ENCODE measurements at regions not wholly inside any gene's neighbourhood (a gene's known extent, or its start where the extent isn't known, plus 50 kb on each side); places are given as distances from the start of the nearest gene placed in this dataset.

DNA sequence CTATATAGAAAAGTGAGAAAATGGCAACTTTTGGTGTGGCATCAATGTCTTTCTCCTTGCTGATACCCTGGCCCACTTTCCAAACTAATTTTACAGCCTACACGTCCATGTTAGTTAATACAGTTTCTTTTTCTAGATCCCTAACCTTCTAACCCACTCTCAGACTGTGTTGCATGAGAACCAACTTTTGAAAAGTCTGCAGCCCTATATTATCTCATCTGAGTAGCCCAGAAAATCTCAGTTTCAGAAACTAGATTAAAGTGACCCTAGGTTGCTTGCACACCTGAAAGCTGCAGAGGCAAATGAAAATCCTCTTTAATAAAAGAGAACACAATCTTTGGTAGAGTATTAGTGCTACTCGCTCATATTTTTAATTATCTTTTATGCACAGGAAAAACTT lies 371.6 kb upstream of the EMCN start:
- Histone ChIP-seq H3K4me3 (no peak overlapping the region), H3K27me3 (no peaks in the 10 kb centered on the region), H3K9me3 (peaks cover 0 to 38% of the 10 kb centered on the region in 2 donors), H3K36me3 (no peaks in the 10 kb centered on the region), H3K27ac (no peak overlapping the region), H3K4me1 (no peaks in the 10 kb centered on the region)
- TF ChIP-seq POLR2A (IDR thresholded peaks at IDR 0.05) (no peak), POLR2AphosphoS5 (IDR thresholded peaks at IDR 0.05) (no peak)
- TF ChIP-seq, protein P1, sequence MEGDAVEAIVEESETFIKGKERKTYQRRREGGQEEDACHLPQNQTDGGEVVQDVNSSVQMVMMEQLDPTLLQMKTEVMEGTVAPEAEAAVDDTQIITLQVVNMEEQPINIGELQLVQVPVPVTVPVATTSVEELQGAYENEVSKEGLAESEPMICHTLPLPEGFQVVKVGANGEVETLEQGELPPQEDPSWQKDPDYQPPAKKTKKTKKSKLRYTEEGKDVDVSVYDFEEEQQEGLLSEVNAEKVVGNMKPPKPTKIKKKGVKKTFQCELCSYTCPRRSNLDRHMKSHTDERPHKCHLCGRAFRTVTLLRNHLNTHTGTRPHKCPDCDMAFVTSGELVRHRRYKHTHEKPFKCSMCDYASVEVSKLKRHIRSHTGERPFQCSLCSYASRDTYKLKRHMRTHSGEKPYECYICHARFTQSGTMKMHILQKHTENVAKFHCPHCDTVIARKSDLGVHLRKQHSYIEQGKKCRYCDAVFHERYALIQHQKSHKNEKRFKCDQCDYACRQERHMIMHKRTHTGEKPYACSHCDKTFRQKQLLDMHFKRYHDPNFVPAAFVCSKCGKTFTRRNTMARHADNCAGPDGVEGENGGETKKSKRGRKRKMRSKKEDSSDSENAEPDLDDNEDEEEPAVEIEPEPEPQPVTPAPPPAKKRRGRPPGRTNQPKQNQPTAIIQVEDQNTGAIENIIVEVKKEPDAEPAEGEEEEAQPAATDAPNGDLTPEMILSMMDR (IDR thresholded peaks at IDR 0.05) = no peak
- DNase-seq (ENCODE audit: low spot score in 2 of 2) = no peak
- intact Hi-C loops (cut with DNase I; ENCODE audit: low total_unique reads) = no loop called here

DNA sequence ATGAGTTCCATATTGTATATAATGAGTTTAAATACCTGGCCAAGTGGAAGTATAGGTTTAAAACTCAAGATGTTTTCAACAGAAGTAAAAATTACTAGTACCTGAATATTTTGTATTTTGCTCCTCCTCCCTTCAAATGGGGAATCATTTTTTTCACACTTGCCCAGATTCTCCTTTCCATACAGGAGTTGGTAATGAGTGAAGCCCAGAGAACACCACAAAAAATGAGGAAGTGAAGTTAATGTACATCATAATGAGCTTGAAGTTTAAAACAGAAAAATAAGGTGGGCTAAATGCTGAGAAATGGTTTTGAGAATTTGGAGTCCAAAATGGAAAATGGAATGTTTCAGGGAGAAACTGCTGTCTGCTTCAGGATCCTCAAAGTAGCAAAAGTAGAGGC lies 364.8 kb upstream of the EMCN start:
- peaks cover 0 to 25% of the 10 kb centered on the region in 2 donors for H3K9me3 ChIP-seq
- no peaks in the 10 kb centered on the region for H3K36me3 ChIP-seq
- no peak for DNase-seq (ENCODE audit: low spot score in 2 of 2)
- TF ChIP-seq, protein P1 (IDR thresholded peaks at IDR 0.05) = no peak
- no peak overlapping the region for H3K4me3 ChIP-seq
- no peaks in the 10 kb centered on the region for H3K27me3 ChIP-seq
- no peaks in the 10 kb centered on the region for H3K4me1 ChIP-seq
- H3K27ac ChIP-seq = no peak overlapping the region
- intact Hi-C loops (cut with DNase I; ENCODE audit: low total_unique reads) = no loop called here

DNA sequence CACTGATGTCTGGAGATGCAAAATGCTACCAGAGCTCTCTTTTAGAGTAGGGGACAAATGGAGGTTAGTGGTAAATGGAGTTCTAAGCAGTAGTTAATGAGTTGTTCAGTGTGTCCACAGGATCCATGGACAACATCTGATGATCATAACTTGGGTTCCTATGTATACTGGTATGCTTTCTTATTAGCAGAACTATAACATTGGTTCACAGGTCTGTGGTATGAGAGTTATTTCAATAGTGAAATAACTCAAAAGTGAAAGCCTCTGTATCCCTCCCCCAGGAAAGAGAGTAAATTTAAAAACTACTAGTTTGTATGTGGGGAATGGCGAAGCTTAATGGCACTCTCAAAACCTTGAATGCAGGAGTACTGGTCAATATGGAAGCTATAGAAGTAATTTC lies 363.5 kb upstream of the EMCN start:
- Histone ChIP-seq H3K4me3 (no peak overlapping the region), H3K27me3 (no peaks in the 10 kb centered on the region), H3K9me3 (peaks cover 0 to 12% of the 10 kb centered on the region in 2 donors), H3K27ac (no peak overlapping the region), H3K4me1 (no peaks in the 10 kb centered on the region), H3K36me3 (no peaks in the 10 kb centered on the region)
- intact Hi-C loops (cut with DNase I; ENCODE audit: low total_unique reads) = no loop called here
- DNase-seq (ENCODE audit: low spot score in 2 of 2) = no peak
- TF ChIP-seq, protein P1 (IDR thresholded peaks at IDR 0.05) = no peak
- TF ChIP-seq POLR2AphosphoS5 (IDR thresholded peaks at IDR 0.05) (no peak), POLR2A (IDR thresholded peaks at IDR 0.05) (no peak)

DNA sequence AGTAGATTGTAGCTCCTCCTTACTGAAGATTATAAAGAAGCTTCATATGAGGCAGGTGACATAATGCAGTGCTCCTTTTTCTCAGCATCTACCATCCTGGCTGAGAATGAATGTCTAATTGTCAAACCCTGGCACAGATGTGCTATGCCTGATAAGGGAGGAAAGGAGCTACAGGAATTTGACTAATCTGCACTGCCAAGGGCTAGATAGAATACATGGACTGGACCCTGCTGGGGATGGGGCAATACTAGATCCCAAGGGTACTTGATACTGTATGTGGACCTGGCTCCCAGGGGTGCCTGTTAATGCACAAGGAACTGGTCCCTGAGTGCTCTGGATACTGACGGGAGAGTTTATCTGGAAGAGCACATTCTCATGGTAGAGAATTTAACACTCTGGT lies 362.2 kb upstream of the EMCN start:
- H3K9me3 ChIP-seq = no peaks in the 10 kb centered on the region
- no peaks in the 10 kb centered on the region for H3K4me1 ChIP-seq
- no peaks in the 10 kb centered on the region for H3K36me3 ChIP-seq
- intact Hi-C loops (cut with DNase I; ENCODE audit: low total_unique reads) = no loop called here
- no peak for DNase-seq (ENCODE audit: low spot score in 2 of 2)
- TF ChIP-seq POLR2AphosphoS5 (IDR thresholded peaks at IDR 0.05) (no peak), POLR2A (IDR thresholded peaks at IDR 0.05) (no peak)
- TF ChIP-seq, protein P1 (IDR thresholded peaks at IDR 0.05) = no peak
- H3K27ac ChIP-seq = no peak overlapping the region
- no peaks in the 10 kb centered on the region for H3K27me3 ChIP-seq
- no peak overlapping the region for H3K4me3 ChIP-seq

DNA sequence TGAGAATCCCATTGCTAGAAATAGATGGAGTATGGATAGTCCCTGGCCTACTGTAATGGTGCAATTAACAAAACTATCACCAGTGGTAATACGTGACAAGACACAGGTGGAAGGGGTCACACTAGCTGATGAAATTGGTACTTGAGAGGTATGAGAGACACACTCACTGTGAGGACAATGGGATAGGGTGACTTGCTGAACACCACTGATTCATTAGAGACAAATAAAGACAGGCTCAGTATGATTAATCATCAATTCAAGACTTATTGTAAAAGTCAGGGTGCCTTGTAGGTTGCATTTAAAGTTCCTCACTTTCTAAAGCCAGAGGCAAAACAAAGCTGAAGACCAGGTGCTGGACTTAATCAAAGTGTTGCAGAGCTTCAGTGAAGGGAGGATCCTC lies 361.6 kb upstream of the EMCN start:
- Histone ChIP-seq H3K36me3 (no peaks in the 10 kb centered on the region), H3K27me3 (no peaks in the 10 kb centered on the region), H3K4me3 (no peak overlapping the region), H3K4me1 (no peaks in the 10 kb centered on the region), H3K27ac (no peak overlapping the region), H3K9me3 (no peaks in the 10 kb centered on the region)
- TF ChIP-seq, protein P1 (IDR thresholded peaks at IDR 0.05) = no peak
- TF ChIP-seq POLR2A (IDR thresholded peaks at IDR 0.05) (no peak), POLR2AphosphoS5 (IDR thresholded peaks at IDR 0.05) (no peak)
- DNase-seq (ENCODE audit: low spot score in 2 of 2) = no peak
- intact Hi-C loops (cut with DNase I; ENCODE audit: low total_unique reads) = no loop called here

Data from breast epithelium (tissue), 4 donors.